ENCODE measurements at regions not wholly inside any gene's neighbourhood (a gene's known extent, or its start where the extent isn't known, plus 50 kb on each side); places are given as distances from the start of the nearest gene placed in this dataset.

DNA sequence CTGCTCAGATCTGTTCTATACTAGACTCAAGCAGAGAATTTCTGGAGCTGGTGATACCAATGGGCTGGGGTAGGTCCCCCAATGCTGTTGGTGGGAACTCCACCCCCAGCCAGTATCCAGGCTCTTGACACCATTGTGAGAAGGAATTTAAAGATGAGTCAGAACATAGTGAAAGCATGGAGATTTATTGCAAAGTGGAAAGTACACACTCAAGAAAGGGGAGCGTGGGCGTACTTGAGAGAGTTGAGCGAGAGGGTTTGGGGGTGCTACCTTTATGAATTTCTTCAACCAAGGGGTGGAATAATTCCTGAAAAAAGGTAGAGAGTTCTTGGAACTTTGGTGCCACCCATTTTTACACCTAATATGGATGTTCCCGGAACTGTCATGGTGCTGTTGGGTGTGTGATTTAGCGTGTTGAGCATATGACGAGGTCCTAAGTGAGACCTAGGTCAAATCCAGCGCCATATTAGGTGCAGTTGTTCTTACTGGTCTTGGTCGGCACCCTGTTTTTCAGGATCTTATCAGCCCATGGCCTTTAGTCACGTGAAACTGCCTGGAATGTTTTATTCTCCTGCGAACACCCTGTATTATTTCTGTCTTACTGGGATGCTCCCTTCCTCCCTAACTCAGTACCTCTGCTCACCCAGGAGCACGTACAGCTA is 122.0 kb upstream of the AHR start:
- TF ChIP-seq, protein P1, sequence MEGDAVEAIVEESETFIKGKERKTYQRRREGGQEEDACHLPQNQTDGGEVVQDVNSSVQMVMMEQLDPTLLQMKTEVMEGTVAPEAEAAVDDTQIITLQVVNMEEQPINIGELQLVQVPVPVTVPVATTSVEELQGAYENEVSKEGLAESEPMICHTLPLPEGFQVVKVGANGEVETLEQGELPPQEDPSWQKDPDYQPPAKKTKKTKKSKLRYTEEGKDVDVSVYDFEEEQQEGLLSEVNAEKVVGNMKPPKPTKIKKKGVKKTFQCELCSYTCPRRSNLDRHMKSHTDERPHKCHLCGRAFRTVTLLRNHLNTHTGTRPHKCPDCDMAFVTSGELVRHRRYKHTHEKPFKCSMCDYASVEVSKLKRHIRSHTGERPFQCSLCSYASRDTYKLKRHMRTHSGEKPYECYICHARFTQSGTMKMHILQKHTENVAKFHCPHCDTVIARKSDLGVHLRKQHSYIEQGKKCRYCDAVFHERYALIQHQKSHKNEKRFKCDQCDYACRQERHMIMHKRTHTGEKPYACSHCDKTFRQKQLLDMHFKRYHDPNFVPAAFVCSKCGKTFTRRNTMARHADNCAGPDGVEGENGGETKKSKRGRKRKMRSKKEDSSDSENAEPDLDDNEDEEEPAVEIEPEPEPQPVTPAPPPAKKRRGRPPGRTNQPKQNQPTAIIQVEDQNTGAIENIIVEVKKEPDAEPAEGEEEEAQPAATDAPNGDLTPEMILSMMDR (IDR thresholded peaks at IDR 0.05; ENCODE audit: unreplicated experiment) = no peak
- DNase-seq (ENCODE audit: low spot score, unreplicated experiment) = no peak
- Mint-ChIP-seq H3K4me3 (ENCODE audit: low read depth) (no peak overlapping the region), H3K36me3 (ENCODE audit: insufficient read depth) (no peaks in the 10 kb centered on the region), H3K4me1 (ENCODE audit: low read depth) (peaks cover 1% of the 10 kb centered on the region), H3K27ac (peak overlapping the region; percentile 8), H3K9me3 (ENCODE audit: low read depth) (no peaks in the 10 kb centered on the region), H3K27me3 (no peaks in the 10 kb centered on the region)

DNA sequence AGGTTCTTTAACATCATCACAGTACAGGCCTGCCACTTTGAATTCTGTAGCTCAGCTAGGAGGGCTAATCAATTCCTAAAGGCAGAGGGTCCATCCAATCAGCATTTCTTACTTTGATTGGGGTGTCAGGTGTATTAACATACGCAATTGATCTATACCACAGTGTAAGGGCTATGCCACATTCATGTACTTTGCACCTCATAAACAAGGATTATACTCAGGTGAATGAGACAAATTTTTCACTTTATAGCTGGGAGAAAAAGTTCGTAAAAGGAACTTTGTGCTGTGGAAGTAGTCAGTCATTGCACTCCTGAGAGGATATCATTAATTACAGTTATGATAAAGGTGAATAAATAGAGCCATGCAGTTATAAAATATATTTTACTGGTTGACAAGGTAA is 119.9 kb upstream of the AHR start:
- Mint-ChIP-seq H3K27me3 (no peaks in the 10 kb centered on the region), H3K9me3 (ENCODE audit: low read depth) (no peaks in the 10 kb centered on the region), H3K4me1 (ENCODE audit: low read depth) (peaks cover 1% of the 10 kb centered on the region), H3K4me3 (ENCODE audit: low read depth) (no peak overlapping the region), H3K27ac (no peak overlapping the region), H3K36me3 (ENCODE audit: insufficient read depth) (no peaks in the 10 kb centered on the region)
- DNase-seq (ENCODE audit: low spot score, unreplicated experiment) = no peak
- TF ChIP-seq, protein P1 (IDR thresholded peaks at IDR 0.05; ENCODE audit: unreplicated experiment) = no peak

DNA sequence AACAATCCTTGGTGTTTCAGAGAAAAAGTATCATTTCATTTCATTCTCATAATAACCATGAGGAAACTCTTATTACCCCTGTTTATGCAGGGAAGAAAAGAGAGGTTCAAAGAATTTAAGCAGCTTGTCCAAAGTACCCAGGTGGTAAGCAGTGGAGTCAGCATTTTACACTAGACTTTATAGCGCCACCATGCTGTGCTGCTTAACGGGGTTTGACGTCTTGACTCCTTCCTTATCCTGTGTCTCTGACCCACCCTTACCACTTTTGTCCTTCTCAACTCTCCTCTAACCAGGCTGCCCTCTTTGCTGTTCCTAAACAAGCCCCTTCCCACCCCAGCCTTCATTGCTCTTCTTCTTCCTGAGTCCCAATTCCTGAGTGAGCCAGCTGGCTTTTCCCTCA is 117.0 kb upstream of the AHR start:
- no peak overlapping the region for H3K27ac Mint-ChIP-seq
- peaks cover 1% of the 10 kb centered on the region for H3K4me1 Mint-ChIP-seq (ENCODE audit: low read depth)
- no peak overlapping the region for H3K4me3 Mint-ChIP-seq (ENCODE audit: low read depth)
- H3K36me3 Mint-ChIP-seq (ENCODE audit: insufficient read depth) = no peaks in the 10 kb centered on the region
- no peaks in the 10 kb centered on the region for H3K9me3 Mint-ChIP-seq (ENCODE audit: low read depth)
- TF ChIP-seq, protein P1 (IDR thresholded peaks at IDR 0.05; ENCODE audit: unreplicated experiment) = no peak
- no peak for DNase-seq (ENCODE audit: low spot score, unreplicated experiment)
- H3K27me3 Mint-ChIP-seq = no peaks in the 10 kb centered on the region

DNA sequence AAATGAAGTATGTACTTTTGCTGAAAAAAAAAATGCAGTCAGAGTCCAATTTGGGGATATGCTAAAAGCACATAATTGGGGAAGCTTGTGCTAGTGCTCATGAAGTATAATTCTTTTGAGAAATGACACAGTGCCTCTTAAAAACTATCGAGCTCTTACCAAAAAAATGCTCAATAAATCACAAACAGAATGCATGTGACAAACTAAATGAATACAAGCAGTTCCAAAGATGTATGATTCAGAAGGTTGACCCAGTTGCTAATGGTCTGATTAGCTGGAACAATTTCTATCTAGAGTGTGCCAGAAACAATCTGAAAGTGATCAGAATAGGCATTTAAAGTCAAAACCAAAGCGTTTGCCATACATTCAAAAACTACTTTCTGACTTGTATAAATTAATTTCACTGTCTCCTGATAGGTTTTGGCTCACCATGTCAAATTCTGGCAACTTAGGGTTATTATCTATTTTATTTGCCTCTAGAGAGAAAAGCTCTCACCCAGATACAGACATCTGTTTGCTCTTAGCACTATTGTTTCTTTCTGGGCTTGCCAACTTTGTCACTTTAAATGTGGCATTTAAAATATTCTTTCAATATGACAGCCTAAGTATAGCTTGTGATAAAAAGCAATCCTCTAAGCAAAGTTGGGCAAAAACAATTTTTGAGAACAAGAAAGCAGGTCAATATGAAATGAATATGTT is 114.7 kb upstream of the AHR start:
- Mint-ChIP-seq H3K27me3 (no peaks in the 10 kb centered on the region), H3K4me3 (ENCODE audit: low read depth) (no peak overlapping the region), H3K27ac (no peak overlapping the region), H3K4me1 (ENCODE audit: low read depth) (no peaks in the 10 kb centered on the region), H3K36me3 (ENCODE audit: insufficient read depth) (no peaks in the 10 kb centered on the region), H3K9me3 (ENCODE audit: low read depth) (no peaks in the 10 kb centered on the region)
- DNase-seq (ENCODE audit: low spot score, unreplicated experiment) = no peak
- TF ChIP-seq, protein P1 (IDR thresholded peaks at IDR 0.05; ENCODE audit: unreplicated experiment) = no peak

DNA sequence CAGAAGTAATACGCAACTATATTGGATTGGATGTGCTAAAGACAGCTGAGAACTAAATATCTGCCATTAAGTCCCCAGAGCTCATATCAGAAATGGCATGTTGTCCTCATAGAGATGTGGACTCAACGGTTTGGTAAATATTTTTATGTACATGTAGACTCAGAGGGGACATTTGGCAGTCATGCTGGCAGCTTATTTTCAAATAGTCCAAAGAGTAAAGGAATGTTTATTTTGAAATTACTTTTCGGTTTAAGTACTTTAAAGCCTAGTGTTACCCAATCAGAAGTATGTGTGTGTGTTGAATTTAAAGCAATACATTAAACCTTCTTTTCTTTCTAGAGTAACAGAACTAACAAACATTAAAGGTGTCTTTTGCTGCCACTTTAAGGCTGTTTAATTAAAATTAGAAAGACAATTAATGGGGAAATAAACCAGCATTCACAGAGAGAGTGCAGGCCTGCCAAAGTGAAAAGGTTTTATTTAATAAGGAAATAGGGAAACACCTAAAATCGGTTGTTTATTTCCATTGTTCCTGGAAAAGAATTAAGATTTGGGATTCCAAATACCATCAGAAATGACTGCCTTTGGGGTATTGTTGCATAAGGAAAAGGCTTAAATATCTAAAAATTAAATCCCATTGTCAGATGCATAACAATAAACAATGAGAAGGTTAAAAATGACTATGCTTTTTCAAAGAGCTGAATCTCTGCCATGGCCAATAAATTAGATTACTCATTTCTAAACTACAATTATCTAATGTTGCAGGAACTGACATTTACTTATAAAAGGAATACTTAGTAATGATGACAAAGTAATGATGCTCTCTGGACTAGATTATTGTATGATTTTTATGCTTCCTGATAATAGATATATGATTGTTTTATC is 113.4 kb upstream of the AHR start:
- no peaks in the 10 kb centered on the region for H3K4me1 Mint-ChIP-seq (ENCODE audit: low read depth)
- no peaks in the 10 kb centered on the region for H3K9me3 Mint-ChIP-seq (ENCODE audit: low read depth)
- no peaks in the 10 kb centered on the region for H3K36me3 Mint-ChIP-seq (ENCODE audit: insufficient read depth)
- H3K4me3 Mint-ChIP-seq (ENCODE audit: low read depth) = no peak overlapping the region
- no peak for DNase-seq (ENCODE audit: low spot score, unreplicated experiment)
- no peak overlapping the region for H3K27ac Mint-ChIP-seq
- H3K27me3 Mint-ChIP-seq = no peaks in the 10 kb centered on the region
- TF ChIP-seq, protein P1 (IDR thresholded peaks at IDR 0.05; ENCODE audit: unreplicated experiment) = no peak
